HL-60 (cell line): ENCODE measurements at regions not wholly inside any gene's neighbourhood (a gene's known extent, or its start where the extent isn't known, plus 50 kb on each side); places are given as distances from the start of the nearest gene placed in this dataset.

Source experiments
- SPI1 ChIP-seq: IDR thresholded peaks from 2 replicates; pipeline ENCODE4 v1.6.1; 2012; ENCODE audit warnings: low read depth, mild to moderate bottlenecking, borderline replicate concordance
- TF ChIP-seq, protein P1 (sequence below): IDR thresholded peaks from one replicate; pipeline ENCODE4 v1.5.1; 2011; ENCODE audit warnings: low read length, control low read depth, inconsistent platforms; ENCODE audit not compliant: insufficient read depth

DNA sequence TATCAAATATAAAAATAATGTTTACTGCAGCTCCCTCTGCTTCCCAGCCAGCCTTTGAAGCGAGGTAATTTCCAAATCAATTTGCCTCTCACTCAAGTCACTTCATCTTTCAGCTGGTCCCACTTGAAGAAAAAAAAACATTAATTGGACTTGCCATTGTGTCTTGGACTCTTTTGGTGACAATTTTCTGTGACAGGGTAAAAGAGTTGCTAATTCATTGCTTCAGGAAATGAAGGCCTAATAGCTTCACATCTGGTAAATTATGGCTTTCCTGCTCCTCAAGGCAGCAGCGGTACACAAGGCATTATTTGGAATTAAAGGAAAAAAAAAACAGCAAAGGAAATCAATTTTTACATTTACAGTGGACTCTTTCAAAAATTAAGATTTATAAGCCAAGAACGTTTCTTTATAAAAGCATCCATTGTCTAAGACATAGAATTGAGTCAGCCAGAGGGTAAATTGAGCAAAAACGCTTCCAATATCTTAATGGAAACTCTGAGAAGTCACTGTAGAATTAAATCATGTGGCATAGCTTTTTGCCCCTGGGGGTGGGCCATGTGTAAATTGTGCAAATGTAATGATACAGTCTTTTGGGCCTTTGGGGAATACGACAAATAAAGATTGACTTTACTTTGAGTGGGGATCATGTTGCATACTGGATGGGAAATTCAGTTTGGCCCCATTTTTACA, 102.5 kb downstream of the LYPLAL1 start:
- TF ChIP-seq, protein P1, sequence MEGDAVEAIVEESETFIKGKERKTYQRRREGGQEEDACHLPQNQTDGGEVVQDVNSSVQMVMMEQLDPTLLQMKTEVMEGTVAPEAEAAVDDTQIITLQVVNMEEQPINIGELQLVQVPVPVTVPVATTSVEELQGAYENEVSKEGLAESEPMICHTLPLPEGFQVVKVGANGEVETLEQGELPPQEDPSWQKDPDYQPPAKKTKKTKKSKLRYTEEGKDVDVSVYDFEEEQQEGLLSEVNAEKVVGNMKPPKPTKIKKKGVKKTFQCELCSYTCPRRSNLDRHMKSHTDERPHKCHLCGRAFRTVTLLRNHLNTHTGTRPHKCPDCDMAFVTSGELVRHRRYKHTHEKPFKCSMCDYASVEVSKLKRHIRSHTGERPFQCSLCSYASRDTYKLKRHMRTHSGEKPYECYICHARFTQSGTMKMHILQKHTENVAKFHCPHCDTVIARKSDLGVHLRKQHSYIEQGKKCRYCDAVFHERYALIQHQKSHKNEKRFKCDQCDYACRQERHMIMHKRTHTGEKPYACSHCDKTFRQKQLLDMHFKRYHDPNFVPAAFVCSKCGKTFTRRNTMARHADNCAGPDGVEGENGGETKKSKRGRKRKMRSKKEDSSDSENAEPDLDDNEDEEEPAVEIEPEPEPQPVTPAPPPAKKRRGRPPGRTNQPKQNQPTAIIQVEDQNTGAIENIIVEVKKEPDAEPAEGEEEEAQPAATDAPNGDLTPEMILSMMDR = no peak
- TF ChIP-seq SPI1 = no peak
